Upper lobe of right lung (tissue), 1 donor: ENCODE measurements at regions not wholly inside any gene's neighbourhood (a gene's known extent, or its start where the extent isn't known, plus 50 kb on each side); places are given as distances from the start of the nearest gene placed in this dataset.

Source experiments
- ATAC-seq: fragments of 200-7000 bp; cut with Tn5 transposase; one replicate; pipeline ENCODE4 v1.9.1; 2020; ENCODE audit warnings: mild to moderate bottlenecking, moderate library complexity
- DNase-seq: peaks from one replicate; pipeline ENCODE4 v3.0.0-alpha.2; 2020
- H3K27ac ChIP-seq: fragments of 200-600 bp; one replicate; pipeline ENCODE4 v1.8.0; 2022
- H3K27me3 ChIP-seq: fragments of 200-600 bp; one replicate; pipeline ENCODE4 v1.8.0; 2022; ENCODE audit warnings: mild to moderate bottlenecking
- H3K36me3 ChIP-seq: fragments of 200-600 bp; one replicate; pipeline ENCODE4 v1.8.0; 2022
- H3K4me1 ChIP-seq: fragments of 200-600 bp; one replicate; pipeline ENCODE4 v1.8.0; 2022
- H3K4me3 ChIP-seq: fragments of 200-600 bp; one replicate; pipeline ENCODE4 v1.8.0; 2022; ENCODE audit warnings: mild to moderate bottlenecking
- H3K9me3 ChIP-seq: fragments of 200-600 bp; one replicate; pipeline ENCODE4 v1.8.0; 2022
- CTCF ChIP-seq: fragments of 200-600 bp; IDR thresholded peaks from one replicate; pipeline ENCODE4 v1.8.0; 2022; ENCODE audit warnings: antibody characterized with exemption
- intact Hi-C: fragments of 100-400 bp; cut with DNase I; formaldehyde crosslinking; loops from one replicate; pipeline ENCODE4 v1.11.0; 2022
- donor health status: DM: no; HTN: yes; CAD: no; lungs with severe emphysema.

GRCh38 chr4:96756584-96756983, 916.7 kb downstream of the PDHA2 start:
- no peaks in the 10 kb centered on the region for H3K4me1 ChIP-seq
- no peaks in the 10 kb centered on the region for H3K36me3 ChIP-seq
- no peak overlapping the region for H3K27ac ChIP-seq
- TF ChIP-seq CTCF, result no peak
- no peaks in the 10 kb centered on the region for H3K9me3 ChIP-seq
- intact Hi-C loops, result no loop called here
- ATAC-seq (no peak), DNase-seq (no peak)
- H3K4me3 ChIP-seq, result no peak overlapping the region
- no peaks in the 10 kb centered on the region for H3K27me3 ChIP-seq

GRCh38 chr4:96763546-96763945, 923.7 kb downstream of the PDHA2 start:
- ATAC-seq (peak; percentile 10), DNase-seq (no peak)
- no peaks in the 10 kb centered on the region for H3K4me1 ChIP-seq
- H3K27me3 ChIP-seq, result no peaks in the 10 kb centered on the region
- no peaks in the 10 kb centered on the region for H3K36me3 ChIP-seq
- TF ChIP-seq CTCF, result no peak
- no peak overlapping the region for H3K27ac ChIP-seq
- no peak overlapping the region for H3K4me3 ChIP-seq
- no peaks in the 10 kb centered on the region for H3K9me3 ChIP-seq
- intact Hi-C loops, result no loop called here

GRCh38 chr4:96766359-96766758, 926.5 kb downstream of the PDHA2 start:
- H3K36me3 ChIP-seq, result no peaks in the 10 kb centered on the region
- H3K27me3 ChIP-seq, result no peaks in the 10 kb centered on the region
- H3K9me3 ChIP-seq, result no peaks in the 10 kb centered on the region
- H3K27ac ChIP-seq, result no peak overlapping the region
- ATAC-seq, result no peak
- no peak overlapping the region for H3K4me3 ChIP-seq
- H3K4me1 ChIP-seq, result no peaks in the 10 kb centered on the region
- DNase-seq, result no peak
- no peak for TF ChIP-seq CTCF
- intact Hi-C loops, result no loop called here

DNA sequence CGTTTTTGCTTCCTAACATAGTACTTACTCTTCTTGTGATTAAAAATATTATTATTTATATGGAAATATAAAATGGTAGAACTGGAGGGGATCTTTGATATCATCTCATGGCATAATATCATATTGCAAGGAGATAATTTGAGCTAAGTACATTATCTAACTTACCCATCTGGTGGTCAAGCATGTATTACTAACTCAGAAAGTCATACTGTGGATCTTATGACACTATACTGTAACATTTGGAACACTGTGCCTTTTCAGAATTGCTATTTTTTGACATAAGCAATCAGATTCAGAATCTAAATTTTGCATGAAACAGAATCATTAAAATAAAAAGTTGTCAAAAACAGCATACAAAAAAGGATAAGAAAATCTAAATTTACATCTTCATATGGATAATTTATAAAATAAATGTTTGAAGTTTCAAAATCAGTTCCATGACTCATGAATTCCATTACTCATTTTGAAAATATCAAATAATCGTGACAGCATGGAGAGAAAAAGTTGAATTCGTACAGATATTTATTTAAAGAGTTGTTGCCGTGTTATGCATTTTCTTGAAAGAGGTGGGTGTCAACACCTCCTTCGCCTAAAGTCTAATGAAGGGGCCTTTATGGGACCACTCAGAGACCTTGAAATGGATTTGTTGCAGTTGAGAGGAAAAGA, 928.1 kb downstream of the PDHA2 start:
- ATAC-seq (no peak), DNase-seq (no peak)
- no peak for TF ChIP-seq CTCF
- H3K4me1 ChIP-seq, result no peaks in the 10 kb centered on the region
- no peak overlapping the region for H3K27ac ChIP-seq
- H3K36me3 ChIP-seq, result no peaks in the 10 kb centered on the region
- no peaks in the 10 kb centered on the region for H3K9me3 ChIP-seq
- intact Hi-C loops, result no loop called here
- no peaks in the 10 kb centered on the region for H3K27me3 ChIP-seq
- no peak overlapping the region for H3K4me3 ChIP-seq

GRCh38 chr4:96775501-96775900, 935.6 kb downstream of the PDHA2 start:
- Histone ChIP-seq H3K9me3 (no peaks in the 10 kb centered on the region), H3K27me3 (no peaks in the 10 kb centered on the region), H3K4me3 (no peak overlapping the region), H3K36me3 (no peaks in the 10 kb centered on the region), H3K27ac (no peak overlapping the region), H3K4me1 (no peaks in the 10 kb centered on the region)
- intact Hi-C loops, result no loop called here
- TF ChIP-seq CTCF, result no peak
- no peak for DNase-seq
- ATAC-seq, result no peak
